Esophagus muscularis mucosa (tissue), 4 donors: ENCODE measurements at regions not wholly inside any gene's neighbourhood (a gene's known extent, or its start where the extent isn't known, plus 50 kb on each side); places are given as distances from the start of the nearest gene placed in this dataset.

Experiments used
- DNase-seq: peaks from one replicate; pipeline ENCODE4 v3.0.0-alpha.2; 2017; ENCODE audit errors: extremely low spot score
- H3K27ac ChIP-seq, 4 donors: fragments of 200-600 bp; sonication (generic); replicated peaks in 1 of 4; 1 replicate in 3 of 4; 2 replicates in 1 of 4; pipeline ENCODE4 v1.5.1; 2016 to 2019; ENCODE audit warnings: mild to moderate bottlenecking in 1 of 4
- H3K27me3 ChIP-seq, 4 donors: fragments of 200-600 bp; sonication (generic); one replicate each; pipeline versions ENCODE4 v1.5.1 to v1.6.0; 2016 to 2019
- H3K36me3 ChIP-seq, 4 donors: fragments of 200-600 bp; sonication (generic); one replicate each; pipeline ENCODE4 v1.5.1; 2016 to 2019
- H3K4me1 ChIP-seq, 4 donors: fragments of 200-600 bp; sonication (generic); one replicate each; pipeline ENCODE4 v1.5.1; 2016 to 2019
- H3K4me3 ChIP-seq, 4 donors: fragments of 200-600 bp; sonication (generic); 1 replicate in 2 of 4; 2 replicates in 2 of 4; pipeline ENCODE4 v1.5.1; 2016 to 2019; ENCODE audit warnings: mild to moderate bottlenecking in 4 of 4, moderate library complexity in 1 of 4
- H3K9me3 ChIP-seq, 4 donors: fragments of 200-600 bp; sonication (generic); 1 replicate in 3 of 4; 2 replicates in 1 of 4; pipeline ENCODE4 v1.5.1; 2016 to 2019
- EP300 ChIP-seq: sonication (generic); formaldehyde crosslinking; IDR thresholded peaks from one replicate; pipeline ENCODE4 v1.6.1; 2017; ENCODE audit warnings: antibody characterized with exemption
- POLR2A ChIP-seq: fragments of 450-650 bp; IDR thresholded peaks from one replicate; pipeline ENCODE4 v1.6.1; 2017; ENCODE audit warnings: antibody characterized with exemption, moderate library complexity, mild to moderate bottlenecking, low read depth
- POLR2AphosphoS5 ChIP-seq, 2 donors: sonication (generic); formaldehyde crosslinking; IDR thresholded peaks; one replicate each; pipeline ENCODE4 v1.6.1; 2017; ENCODE audit warnings: antibody characterized with exemption in 2 of 2
- WGBS: methylation state at CpG from one replicate; pipeline ENCODE4 v1.1.5; 2018; 5-methylcytosine and 5-hydroxymethylcytosine counted together
- intact Hi-C: fragments of 100-400 bp; cut with DNase I; formaldehyde crosslinking; loops from one replicate; pipeline ENCODE4 v1.15.1; 2023
- TF ChIP-seq, protein P1 (sequence below), 3 experiments: fragments of 200-600 bp in 2 of 3; fragments of 450-650 bp in 1 of 3; sonication (generic) in 2 of 3; IDR thresholded peaks; one replicate each; pipeline ENCODE4 v1.5.1; 2017 to 2019; ENCODE audit warnings: antibody characterized with exemption in 3 of 3, mild to moderate bottlenecking in 2 of 3, moderate library complexity in 1 of 3

GRCh38 chr1:223034270-223034798, 108.7 kb downstream of the TLR5 start:
- Histone ChIP-seq H3K9me3 (no peaks in the 10 kb centered on the region), H3K27me3 (no peaks in the 10 kb centered on the region), H3K4me3 (no peak overlapping the region), H3K36me3 (no peaks in the 10 kb centered on the region), H3K4me1 (peaks cover 0 to 4% (median 0%) of the 10 kb centered on the region in 4 donors), H3K27ac (no peak overlapping the region)
- intact Hi-C loops = no loop called here
- WGBS = 95% methylated on average over 5 of the region's 5 CpGs
- TF ChIP-seq POLR2AphosphoS5 (IDR thresholded peaks at IDR 0.05) (no peak), EP300 (no peak), POLR2A (no peak)
- TF ChIP-seq, protein P1, sequence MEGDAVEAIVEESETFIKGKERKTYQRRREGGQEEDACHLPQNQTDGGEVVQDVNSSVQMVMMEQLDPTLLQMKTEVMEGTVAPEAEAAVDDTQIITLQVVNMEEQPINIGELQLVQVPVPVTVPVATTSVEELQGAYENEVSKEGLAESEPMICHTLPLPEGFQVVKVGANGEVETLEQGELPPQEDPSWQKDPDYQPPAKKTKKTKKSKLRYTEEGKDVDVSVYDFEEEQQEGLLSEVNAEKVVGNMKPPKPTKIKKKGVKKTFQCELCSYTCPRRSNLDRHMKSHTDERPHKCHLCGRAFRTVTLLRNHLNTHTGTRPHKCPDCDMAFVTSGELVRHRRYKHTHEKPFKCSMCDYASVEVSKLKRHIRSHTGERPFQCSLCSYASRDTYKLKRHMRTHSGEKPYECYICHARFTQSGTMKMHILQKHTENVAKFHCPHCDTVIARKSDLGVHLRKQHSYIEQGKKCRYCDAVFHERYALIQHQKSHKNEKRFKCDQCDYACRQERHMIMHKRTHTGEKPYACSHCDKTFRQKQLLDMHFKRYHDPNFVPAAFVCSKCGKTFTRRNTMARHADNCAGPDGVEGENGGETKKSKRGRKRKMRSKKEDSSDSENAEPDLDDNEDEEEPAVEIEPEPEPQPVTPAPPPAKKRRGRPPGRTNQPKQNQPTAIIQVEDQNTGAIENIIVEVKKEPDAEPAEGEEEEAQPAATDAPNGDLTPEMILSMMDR (IDR thresholded peaks at IDR 0.05) = no peak
- DNase-seq = no peak

DNA sequence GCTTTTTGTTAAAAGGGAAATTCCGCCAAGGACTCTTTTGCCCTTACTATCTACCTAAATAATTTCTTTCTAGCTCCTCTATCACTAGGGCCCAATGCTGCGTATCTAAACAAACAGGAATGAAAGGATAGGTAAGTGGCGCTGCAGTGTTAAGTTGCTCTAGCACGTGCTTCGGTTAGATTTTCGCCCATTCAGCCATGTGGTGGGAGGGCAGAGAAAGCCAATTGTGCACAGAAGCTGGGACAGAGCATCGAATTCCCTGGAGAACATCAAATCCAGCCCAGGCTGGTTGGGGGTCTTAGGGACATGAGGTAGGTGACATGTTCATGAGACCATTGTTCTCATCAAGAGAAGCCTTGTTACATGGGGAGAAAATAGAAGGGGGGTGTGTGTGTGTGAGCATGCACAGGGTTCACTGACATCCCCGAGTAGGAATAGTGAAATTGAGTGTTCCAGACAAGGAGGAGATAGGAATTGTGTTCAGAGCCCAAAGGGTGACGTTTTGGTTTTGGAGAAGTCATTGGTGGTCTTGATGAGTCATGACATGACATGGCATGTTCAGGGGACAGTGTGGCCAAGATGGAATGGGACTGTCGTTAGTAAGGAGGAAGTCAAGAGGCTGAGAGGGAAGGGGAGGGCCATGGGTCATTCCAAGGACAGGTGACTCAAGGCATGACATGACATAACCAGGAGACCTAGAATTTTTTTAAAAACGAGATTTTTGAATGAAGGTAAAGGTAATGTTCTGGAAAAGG, 107.1 kb downstream of the TLR5 start:
- WGBS = 74% methylated on average over 11 of the region's 11 CpGs
- no peak for DNase-seq
- intact Hi-C loops = no loop called here
- Histone ChIP-seq H3K27ac (no peak overlapping the region), H3K9me3 (no peaks in the 10 kb centered on the region), H3K36me3 (no peaks in the 10 kb centered on the region), H3K27me3 (no peaks in the 10 kb centered on the region), H3K4me1 (peaks cover 0 to 4% (median 0%) of the 10 kb centered on the region in 4 donors), H3K4me3 (no peak overlapping the region)
- no peak for TF ChIP-seq EP300
- TF ChIP-seq POLR2AphosphoS5 (IDR thresholded peaks at IDR 0.05) = no peak
- TF ChIP-seq POLR2A = no peak

DNA sequence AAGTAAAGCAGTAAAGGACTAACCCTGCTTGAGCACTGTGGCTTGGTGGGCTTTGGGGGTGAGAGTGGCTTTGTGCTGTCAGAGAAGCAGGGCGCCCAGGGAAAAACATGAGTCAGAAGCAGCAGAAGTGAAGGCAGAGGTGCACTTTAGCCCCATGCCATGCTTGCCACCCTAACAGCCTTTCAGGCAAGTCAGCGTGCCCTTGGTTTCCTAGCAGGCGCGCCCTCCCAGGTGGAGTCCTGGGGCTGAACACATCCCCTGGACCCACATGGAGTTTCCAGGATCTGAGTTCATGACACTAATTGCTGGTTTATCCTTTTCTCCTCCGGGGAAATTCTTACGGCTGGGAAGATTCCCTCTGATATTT, 106.6 kb downstream of the TLR5 start:
- TF ChIP-seq EP300 = no peak
- TF ChIP-seq POLR2A = no peak
- TF ChIP-seq POLR2AphosphoS5 (IDR thresholded peaks at IDR 0.05) = no peak
- TF ChIP-seq, protein P1 (IDR thresholded peaks at IDR 0.05) = no peak
- DNase-seq = no peak
- Histone ChIP-seq H3K27ac (no peak overlapping the region), H3K27me3 (no peaks in the 10 kb centered on the region), H3K4me3 (no peak overlapping the region), H3K4me1 (peaks cover 0 to 4% (median 1%) of the 10 kb centered on the region in 4 donors), H3K36me3 (no peaks in the 10 kb centered on the region), H3K9me3 (no peaks in the 10 kb centered on the region)
- 98% methylated on average over 6 of the region's 6 CpGs for WGBS
- intact Hi-C loops = no loop called here

- Histone ChIP-seq H3K27ac (no peak overlapping the region), H3K27me3 (no peaks in the 10 kb centered on the region), H3K36me3 (no peaks in the 10 kb centered on the region), H3K4me1 (peaks cover 0 to 7% (median 0%) of the 10 kb centered on the region in 4 donors), H3K9me3 (no peaks in the 10 kb centered on the region), H3K4me3 (no peak overlapping the region)
- no peak for DNase-seq
- TF ChIP-seq POLR2AphosphoS5 (IDR thresholded peaks at IDR 0.05) = no peak
- no peak for TF ChIP-seq EP300
- TF ChIP-seq, protein P1 (IDR thresholded peaks at IDR 0.05) = no peak
- TF ChIP-seq POLR2A = no peak
- 85% methylated on average over 9 of the region's 9 CpGs for WGBS
- intact Hi-C loops = no loop called here
Measured at GRCh38 chr1:223037845-223038244, 105.2 kb downstream of the TLR5 start.

- intact Hi-C loops = no loop called here
- Histone ChIP-seq H3K27me3 (no peaks in the 10 kb centered on the region), H3K4me3 (no peak overlapping the region), H3K9me3 (no peaks in the 10 kb centered on the region), H3K4me1 (peaks cover 0 to 7% (median 0%) of the 10 kb centered on the region in 4 donors), H3K27ac (no peak overlapping the region), H3K36me3 (no peaks in the 10 kb centered on the region)
- no peak for DNase-seq
- no peak for TF ChIP-seq POLR2AphosphoS5 (IDR thresholded peaks at IDR 0.05)
- TF ChIP-seq POLR2A = no peak
- TF ChIP-seq, protein P1 (IDR thresholded peaks at IDR 0.05) = no peak
- TF ChIP-seq EP300 = no peak
- WGBS = 95% methylated on average over 15 of the region's 19 CpGs
Measured at GRCh38 chr1:223038288-223039006, 104.6 kb downstream of the TLR5 start.
